Tongue (tissue), 1 donor: ENCODE measurements at regions not wholly inside any gene's neighbourhood (a gene's known extent, or its start where the extent isn't known, plus 50 kb on each side); places are given as distances from the start of the nearest gene placed in this dataset.

Experiments
- DNase-seq: peaks from one replicate; pipeline ENCODE4 v3.0.0-alpha.2; 2015

- no peak for DNase-seq
These were observed 69.6 kb upstream of the GGTA1 start for GRCh38 chr9:121569266-121569648.

GRCh38 chr9:121572581-121572980, 72.9 kb upstream of the GGTA1 start:
- no peak for DNase-seq

GRCh38 chr9:121573717-121574485, 74.3 kb upstream of the GGTA1 start:
- no peak for DNase-seq

- DNase-seq = no peak
These were observed 75.3 kb upstream of the GGTA1 start for GRCh38 chr9:121574774-121575519.

GRCh38 chr9:121576281-121577075, 75.0 kb upstream of the DAB2IP start:
- DNase-seq = no peak

GRCh38 chr9:121577166-121577565, 74.3 kb upstream of the DAB2IP start:
- no peak for DNase-seq

GRCh38 chr9:121577572-121577971, 73.9 kb upstream of the DAB2IP start:
- no peak for DNase-seq

- peak; percentile 73 for DNase-seq
These were observed 69.4 kb upstream of the DAB2IP start for GRCh38 chr9:121581786-121582600.

GRCh38 chr9:121582641-121583040, 68.8 kb upstream of the DAB2IP start:
- no peak for DNase-seq

GRCh38 chr9:121584421-121584820, 67.0 kb upstream of the DAB2IP start:
- no peak for DNase-seq

- no peak for DNase-seq
These were observed 63.6 kb upstream of the DAB2IP start for GRCh38 chr9:121587863-121588262.

- DNase-seq = no peak
These were observed 61.4 kb upstream of the DAB2IP start for GRCh38 chr9:121589986-121590385.

- DNase-seq = no peak
These were observed 59.2 kb upstream of the DAB2IP start for GRCh38 chr9:121592265-121592664.

GRCh38 chr9:121593066-121593465, 58.4 kb upstream of the DAB2IP start:
- no peak for DNase-seq

- no peak for DNase-seq
These were observed 54.9 kb upstream of the DAB2IP start for GRCh38 chr9:121596515-121596914.

GRCh38 chr9:121597698-121598166, 53.7 kb upstream of the DAB2IP start:
- DNase-seq = peak; percentile 42

GRCh38 chr9:121598167-121598964, 53.1 kb upstream of the DAB2IP start:
- DNase-seq = peak; percentile 92

GRCh38 chr9:121598965-121599871, 52.2 kb upstream of the DAB2IP start:
- peak; percentile 87 for DNase-seq

GRCh38 chr9:121599872-121600585, 51.4 kb upstream of the DAB2IP start:
- DNase-seq = no peak
